Activated CD4-positive, alpha-beta T cell treated with anti-CD3 and anti-CD28 coated beads, Interleukin-2, amount 50 U/mL, for 24 hours (primary cell): ENCODE measurements at regions not wholly inside any gene's neighbourhood (a gene's known extent, or its start where the extent isn't known, plus 50 kb on each side); places are given as distances from the start of the nearest gene placed in this dataset.

ENCODE experiments used
- DNase-seq, 2 donors: peaks; one replicate each; pipeline ENCODE4 v3.0.0-alpha.2; 2020; ENCODE audit warnings: low read depth in 1 of 2, low spot score in 1 of 2

DNA sequence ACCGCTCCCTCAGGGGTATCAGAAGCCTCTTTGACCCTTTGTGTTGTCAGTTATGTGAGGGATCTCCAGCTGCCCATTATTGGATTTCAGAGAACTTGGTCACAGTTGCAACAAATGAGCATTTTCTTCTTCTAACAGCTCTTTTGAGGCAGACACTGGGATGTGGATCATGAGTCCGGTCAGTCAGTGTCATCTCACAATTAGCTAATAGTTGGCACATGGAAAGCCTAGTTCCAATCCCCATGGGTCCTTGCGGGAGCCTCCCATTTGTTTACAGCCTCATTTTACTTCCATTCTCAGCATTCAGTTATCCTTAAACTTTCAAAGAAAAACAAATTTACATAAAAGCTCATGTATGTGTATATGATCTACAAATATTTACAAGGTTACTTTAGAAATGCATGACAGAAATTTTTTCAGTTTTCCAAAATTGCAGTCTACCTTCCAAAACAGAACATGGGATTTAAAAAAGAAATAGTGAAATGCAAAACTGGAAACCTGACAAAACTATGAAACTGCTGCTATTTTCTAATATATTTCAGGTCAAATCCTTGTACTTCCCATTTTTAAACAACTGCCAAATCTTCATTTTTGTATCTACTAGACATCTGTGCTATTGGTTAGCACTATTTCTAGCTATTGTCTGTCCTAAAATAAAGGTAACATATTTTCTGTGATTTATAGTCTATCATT lies 547.1 kb upstream of the ZEB2 start:
- no peak for DNase-seq

DNA sequence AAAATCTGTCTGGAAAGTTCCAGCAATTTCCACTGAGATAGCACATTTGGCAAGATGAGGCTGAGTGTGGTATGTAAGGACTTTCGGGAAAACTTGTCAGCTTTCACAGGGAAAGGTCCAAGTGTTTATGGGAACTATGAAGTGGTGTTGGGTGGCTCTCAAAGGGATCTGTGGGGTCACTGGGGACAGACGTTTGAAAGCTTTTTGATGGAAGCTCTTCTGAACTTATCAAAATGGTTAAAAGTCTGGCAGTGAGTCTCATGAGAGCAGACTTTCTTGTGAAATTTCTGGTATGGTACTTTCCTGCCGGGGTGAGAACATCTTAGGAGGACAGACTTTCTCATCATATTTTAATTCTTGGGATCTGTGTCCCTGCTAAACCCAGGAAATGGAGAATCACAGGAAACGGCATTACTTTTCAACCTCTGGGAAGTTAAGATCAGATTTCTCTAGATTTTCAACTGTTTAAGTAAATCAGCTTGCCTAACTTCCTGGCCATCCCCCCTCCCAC lies 546.3 kb upstream of the ZEB2 start:
- no peak for DNase-seq

DNA sequence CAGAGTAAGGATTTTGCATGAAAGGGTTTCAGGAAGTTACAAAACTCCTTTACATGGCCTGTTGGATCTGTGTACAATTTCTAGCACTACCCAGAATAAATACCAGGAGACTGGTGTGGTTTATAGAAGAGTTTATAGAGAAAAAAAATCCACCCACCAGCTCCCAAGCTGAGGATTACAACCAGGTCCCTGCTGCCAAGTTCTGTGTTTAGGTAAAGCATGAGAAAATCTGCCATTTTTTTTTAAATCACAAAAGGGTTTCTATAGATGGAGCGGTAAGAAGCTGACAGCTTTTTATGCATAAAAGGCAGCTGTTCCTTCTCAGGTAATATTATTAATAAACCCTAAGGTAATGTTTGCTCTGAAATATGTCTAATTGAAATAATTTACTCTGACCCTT lies 545.4 kb upstream of the ZEB2 start:
- DNase-seq, result no peak

DNA sequence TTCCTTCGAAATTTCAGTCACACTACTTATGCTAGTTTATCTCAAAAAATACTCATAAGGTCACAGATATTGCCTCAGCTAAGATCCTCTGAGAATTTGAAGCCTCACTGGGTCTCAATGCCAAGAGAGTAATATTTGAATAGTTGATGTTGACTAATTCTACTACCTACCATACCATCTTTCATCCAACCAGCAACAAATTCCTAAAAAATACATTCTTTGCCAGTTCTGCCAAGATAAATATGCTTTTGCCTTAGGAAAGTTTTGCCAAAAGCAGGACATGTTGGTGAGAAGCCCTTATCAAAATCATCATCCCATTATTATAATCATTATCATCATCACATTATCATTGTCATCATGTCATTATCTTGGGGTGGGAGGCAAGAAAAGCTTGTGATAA lies 544.6 kb upstream of the ZEB2 start:
- DNase-seq, result no peak

DNA sequence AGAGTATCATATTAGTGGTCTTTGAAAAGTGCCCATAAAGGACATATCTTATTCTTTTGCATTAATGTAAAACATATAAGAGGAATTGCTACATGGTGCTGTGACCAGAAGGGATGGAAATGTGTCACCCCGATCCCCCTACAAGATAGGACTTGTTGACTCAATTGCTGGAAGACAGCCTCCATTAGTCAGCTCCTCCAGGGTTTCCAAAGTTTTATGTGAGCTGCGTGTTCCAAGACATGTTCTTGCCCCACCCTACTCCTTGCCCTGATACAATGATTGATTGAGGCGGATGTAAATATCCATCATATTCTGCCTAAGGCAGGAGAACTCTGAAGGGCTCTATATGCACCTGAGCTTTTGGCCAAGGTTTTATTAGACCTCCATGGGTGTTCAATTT lies 541.0 kb upstream of the ZEB2 start:
- no peak for DNase-seq

DNA sequence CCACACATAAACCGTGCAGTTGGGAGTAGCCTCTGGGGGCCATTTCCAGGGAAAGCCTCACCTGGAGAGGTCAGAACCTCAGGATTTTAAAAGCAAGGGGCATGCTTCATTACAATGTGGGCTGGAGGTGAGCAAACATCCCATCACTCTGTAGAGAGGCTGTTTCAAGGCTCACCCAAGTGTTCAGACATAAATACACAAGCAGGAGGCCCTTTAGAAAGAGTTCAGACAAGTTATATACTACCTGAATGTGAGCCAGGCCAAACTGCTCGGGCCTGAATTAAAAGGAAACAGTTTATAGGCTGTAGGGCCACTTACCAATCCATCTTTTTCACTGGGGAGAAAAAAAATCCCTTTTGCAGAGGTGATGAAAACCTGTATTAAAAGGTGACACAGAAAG lies 540.0 kb upstream of the ZEB2 start:
- DNase-seq, result no peak

DNA sequence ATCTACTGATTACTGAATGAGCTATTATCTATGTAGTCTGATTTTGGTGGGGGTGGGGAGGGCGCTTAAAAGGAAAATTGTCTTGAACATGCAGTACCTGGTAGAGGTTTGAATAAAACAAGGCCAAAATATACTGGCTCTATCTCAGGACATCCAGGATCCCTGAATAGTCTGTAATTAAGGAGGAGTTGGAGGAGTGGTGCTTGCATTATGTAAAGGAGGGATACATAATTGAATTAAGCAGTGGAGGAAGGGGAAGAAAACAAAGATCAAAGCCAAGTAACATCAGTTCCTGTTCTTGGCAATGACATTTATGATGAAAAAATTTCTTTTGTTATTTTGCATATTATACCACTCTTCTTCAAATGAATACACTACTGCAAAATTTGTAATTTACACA lies 539.4 kb upstream of the ZEB2 start:
- DNase-seq, result no peak

DNA sequence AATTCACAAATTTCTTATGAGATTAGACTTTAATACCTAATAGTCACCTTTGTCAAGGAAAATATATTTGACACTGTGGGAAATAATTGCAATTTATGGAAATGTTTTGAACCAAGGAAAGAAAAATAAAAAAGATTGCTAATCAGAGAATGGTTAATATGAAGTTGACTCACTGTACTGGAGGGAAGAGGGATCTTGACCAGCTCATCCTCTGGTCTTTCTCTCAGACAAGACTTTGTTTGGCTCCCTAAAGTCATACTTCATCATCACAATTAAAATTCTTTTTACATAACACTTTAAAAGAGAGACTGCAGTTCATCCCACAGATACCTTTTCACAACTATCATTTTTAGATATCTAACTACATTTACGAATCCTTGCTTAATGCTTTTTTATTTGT lies 538.5 kb upstream of the ZEB2 start:
- DNase-seq, result no peak

DNA sequence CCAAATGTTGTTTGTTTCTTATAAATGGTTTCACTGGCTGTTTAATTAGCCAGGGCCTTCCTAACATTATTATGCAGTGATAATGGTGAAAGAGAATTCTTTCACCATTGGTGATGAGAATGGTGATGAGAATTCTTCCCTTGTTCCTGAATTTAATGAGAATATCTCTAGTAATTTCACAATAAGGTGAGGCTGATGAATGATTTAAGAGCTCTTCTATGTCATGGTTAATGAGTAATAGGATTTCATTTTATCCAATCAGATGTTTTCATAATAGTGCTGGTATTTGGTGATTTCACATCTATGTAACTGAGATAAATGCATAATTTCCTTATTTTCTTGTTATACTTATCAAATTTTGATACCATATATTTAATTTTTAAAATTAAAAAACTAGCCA lies 535.7 kb upstream of the ZEB2 start:
- no peak for DNase-seq

DNA sequence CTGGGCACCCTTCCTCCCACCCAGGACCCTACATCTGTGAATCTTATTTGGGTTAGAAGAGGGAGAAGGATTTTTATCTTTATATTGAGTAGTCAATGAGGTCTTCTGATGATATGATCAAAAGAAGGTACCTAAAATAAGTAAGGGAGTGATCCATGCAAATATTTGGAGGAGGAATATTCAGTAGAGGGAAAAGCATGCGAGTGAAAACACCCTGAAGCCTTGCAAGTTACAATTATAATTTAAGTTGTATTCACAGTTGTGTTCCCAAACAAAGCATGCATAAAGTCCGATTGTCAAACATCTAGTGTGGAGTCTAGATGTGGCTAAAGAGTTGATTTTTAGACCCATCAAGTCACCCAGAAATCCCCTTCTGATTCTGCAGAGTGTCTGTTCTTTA lies 530.2 kb upstream of the ZEB2 start:
- DNase-seq, result no peak

DNA sequence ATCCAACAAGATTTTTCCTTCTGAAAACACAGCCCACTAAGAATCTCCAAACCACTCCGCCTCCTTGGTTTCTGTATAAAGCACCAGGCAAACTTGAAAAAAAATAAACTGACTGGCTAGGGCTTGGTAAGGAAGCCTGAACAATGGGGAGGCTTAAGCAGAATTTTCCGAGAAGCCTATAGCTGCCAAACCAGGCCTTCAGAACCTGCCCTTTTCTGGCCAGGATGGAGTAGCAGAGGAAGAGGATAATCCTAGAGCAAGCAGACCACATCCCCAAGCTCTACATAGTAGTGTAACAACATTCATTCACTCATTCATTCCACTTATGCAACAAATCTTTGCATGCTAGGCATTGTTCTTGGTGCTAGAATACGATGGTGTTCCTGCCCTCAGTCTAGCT lies 529.6 kb upstream of the ZEB2 start:
- DNase-seq, result no peak

DNA sequence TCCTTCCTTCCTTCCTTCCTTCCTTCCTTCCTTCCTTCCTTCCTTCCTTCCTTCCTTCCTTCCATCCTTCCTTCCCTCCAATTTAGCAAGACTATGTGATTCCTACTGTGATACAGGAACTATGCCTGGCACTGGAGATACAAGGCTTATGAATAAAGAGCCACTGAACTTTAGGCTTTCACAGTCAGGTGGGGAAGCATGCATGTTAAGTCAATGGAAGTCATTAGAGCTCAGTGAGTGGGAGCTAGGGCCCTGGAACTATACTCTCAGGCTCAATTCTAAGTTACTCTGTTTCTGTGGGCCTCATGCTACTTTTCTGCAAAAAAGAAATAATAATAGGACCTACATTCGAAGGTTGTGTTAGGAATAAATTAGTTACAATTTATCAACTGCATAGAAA lies 527.6 kb upstream of the ZEB2 start:
- no peak for DNase-seq

DNA sequence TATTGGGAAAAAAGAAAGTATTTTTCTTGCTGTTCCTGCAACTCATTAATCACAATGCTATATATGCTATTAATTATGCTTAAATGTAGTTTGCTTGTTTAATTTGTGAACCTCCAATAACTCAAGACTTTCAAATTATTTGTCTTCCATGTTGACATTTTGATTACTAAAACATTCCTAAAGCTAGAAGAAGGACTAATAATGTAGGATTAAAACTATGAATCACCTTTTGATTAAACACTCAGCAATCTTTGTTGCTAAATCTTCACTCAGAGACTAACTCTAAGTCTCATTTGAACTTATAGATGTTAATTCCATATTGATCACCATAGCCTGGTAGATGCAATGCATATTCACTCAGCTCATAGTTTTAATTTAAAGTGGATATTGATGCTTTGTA lies 524.6 kb upstream of the ZEB2 start:
- DNase-seq, result no peak

DNA sequence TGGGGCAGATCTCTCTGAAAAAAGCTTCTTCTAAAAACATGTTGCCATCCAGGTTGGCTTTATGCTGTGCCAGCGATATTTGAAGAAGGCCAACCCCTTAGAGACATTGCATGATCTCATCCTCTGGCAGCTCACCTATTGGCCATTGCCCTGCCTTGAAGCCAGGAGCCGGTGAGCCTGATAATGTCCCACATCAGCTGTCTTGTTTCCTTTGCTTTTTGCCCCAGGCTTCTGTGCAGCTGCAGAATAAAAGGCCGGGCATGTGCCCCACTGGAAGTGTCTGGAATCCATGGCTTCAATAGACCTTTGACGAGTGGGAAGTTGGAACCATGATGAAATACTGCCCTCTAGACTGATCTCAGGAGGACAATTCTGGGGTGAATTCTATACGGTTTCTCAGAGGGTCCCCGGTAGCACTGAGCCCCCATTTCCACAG lies 523.5 kb upstream of the ZEB2 start:
- DNase-seq, result no peak

DNA sequence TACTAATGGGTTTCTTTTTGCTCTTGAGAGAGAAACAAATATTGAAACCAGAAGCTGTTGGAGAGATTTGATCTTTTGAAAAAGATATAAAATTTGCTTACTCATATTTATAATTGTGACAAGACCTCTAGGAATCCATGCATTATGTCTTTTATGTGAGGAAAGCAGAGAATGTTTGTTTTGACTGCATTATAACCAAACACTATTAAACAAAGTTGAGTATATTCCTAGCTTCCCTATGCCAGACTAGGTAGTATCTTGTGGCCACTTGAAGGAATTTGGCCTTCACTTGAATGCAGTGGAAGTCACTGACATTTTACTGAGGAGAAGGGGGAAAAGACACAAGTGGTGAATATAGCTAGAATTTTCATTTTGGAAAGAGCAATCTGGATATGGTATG lies 521.8 kb upstream of the ZEB2 start:
- DNase-seq, result no peak

DNA sequence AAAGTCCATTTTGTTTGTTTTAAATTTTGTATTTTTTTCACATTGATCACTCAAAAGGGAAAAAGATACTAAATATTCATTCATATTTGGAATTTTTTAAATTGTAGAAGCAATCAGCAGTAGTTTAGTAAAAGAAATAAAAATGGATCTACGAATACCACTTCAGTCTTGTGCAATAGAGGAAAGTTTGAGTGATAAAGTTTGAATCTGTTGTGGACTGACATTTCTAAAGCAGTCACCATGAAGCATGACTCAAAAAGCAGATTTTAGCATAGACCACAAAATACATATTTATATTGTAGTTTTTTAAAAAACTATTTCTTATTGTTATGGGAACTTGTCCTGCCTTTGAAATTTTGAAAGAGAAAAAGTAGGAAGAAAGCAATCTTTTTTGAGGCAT lies 520.5 kb upstream of the ZEB2 start:
- DNase-seq, result no peak

DNA sequence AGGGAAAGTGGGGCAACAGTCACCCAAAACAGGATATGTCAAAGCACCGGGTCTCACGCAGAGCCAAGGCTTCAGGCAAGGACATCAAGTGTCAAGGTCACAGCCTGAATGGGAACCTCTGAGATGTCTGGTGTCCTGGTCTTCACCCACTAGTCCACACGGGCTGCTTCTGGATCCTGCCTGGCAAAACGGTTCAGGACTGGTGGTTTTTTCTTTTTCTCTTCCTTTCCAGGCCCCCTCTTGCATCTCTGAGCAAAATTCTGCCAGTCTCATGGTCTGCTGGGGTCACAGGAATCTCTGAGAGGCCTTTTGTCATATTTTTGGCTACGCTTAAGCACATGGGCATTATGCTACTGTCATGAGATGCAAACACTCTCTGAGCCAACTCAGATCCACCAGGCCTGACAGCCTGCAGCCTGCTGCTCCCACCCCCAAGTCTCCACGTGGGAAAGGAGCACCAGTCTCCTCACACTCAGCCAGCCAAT lies 518.2 kb upstream of the ZEB2 start:
- DNase-seq, result no peak

DNA sequence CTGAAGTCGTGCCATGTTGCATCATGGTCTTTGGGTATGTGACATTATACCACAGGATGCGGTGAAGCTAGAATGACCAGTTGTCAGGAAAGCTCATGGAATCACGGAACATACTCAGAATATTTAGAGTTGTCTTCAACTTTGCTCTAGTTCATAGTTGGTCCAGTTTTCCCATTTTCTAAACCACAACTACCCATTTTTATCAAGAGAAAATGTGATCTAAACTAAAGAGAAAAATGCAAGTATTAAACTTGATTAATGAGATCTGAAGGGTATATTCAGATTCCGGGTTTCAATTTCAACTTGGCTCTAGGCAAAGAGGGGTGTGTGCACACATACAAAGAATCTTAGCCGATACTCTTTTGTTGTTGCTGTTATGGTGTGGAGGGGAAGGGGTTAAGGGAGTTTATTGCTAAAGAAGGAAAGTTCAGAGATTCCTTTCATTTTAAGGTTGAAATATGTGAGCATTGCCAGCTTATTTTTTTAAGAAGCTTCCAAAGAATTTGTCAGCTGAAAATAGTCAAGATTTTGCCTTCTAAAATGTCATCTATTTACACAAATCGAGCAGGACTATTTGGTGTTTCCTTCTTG lies 516.6 kb upstream of the ZEB2 start:
- DNase-seq, result no peak

DNA sequence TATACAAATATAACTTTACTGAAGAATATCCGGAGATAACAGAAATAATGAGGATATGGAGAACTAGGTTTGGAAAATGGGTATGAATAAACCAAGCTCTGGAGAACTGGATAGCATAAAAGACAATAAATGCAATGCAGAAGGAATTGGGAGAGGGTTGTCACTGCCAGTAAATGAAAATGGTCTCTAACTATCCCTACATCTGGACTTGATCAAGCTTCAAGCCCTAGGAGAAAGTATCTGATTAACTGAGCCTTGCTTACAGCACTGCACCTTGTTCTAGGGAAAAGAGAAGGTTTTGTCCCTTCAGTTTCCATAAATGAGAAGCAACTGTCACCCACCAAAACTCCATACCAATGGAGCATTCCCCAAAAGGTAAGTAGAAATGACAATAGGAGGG lies 514.6 kb upstream of the ZEB2 start:
- DNase-seq, result no peak

DNA sequence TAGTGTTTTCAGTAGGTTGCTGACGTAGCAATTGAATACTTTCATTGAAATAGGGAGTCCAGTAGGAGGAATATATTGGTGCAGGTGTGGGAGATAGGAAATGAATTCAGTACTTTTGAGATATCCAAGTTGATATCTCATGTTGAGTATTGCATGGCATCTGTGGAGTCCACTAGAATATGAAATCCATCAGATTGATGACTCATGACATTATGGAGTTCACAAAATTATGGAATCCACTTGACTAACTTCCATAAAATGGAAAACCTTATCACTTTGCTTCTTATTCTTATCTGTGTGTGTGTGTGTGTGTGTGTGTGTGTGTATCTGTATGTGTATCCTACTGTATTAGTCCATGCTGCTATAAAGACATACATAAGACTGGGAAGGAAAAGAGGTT lies 513.5 kb upstream of the ZEB2 start:
- DNase-seq, result no peak

DNA sequence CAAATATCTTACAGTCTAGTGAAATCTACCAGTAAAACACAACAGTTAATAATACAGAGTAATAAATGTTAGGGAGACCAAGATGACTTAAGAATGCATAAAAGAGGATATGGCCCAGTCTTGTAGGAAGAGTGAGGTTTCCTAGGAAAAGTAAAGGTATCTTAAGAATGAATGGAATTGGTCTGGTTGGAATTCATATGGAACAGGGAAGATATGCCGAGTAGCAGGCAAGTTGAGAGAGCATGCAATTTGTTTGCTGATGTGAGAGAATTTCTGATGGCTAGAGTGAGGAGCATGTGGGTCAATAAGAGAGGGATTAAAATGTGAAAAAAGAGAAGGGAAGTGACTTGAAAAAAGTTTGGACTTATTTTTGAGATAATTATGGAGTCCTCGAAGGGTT lies 512.9 kb upstream of the ZEB2 start:
- DNase-seq, result no peak

DNA sequence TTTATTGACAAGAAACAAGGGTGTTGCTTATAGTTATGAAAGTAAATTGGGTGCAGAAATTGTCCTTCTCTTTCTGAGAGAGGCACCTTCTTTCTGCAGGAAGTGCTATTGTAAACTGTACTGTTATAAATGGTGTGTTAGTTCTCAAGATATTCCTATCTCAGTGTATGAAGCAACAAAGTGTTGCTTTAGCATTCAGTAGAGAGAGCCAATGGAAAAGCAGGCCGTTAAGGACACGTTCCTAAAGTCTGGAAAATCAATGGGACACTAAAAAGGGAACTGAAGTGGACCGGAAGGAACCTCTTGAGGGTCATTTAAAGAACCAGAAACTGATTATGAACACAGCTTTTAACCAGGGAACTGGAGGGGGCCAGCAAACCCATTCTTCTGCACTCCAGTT lies 510.0 kb upstream of the ZEB2 start:
- no peak for DNase-seq

DNA sequence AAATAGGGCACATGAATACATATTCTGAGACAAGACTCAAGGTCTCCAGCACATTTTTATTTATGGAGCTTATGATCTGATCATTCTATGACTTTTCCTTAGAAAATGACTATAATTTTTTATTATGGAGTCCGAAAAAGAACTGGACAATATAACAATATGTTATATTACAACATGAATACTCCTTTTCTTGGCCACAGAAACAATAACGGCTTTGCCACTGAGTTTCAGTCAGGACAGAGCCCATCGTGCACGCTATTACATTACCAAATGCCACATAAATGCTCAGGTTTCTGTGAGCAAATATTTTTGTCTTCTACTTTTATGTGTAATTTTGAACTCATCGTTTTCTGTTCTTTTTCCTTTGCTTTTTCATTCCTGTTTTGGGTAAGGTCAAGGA lies 509.2 kb upstream of the ZEB2 start:
- DNase-seq, result no peak
